HS-27A (cell line): ENCODE measurements at regions not wholly inside any gene's neighbourhood (a gene's known extent, or its start where the extent isn't known, plus 50 kb on each side); places are given as distances from the start of the nearest gene placed in this dataset.

Experiments
- DNase-seq: peaks from one replicate; pipeline ENCODE4 v3.0.0-alpha.2; 2012; ENCODE audit warnings: low read depth, missing footprints

DNA sequence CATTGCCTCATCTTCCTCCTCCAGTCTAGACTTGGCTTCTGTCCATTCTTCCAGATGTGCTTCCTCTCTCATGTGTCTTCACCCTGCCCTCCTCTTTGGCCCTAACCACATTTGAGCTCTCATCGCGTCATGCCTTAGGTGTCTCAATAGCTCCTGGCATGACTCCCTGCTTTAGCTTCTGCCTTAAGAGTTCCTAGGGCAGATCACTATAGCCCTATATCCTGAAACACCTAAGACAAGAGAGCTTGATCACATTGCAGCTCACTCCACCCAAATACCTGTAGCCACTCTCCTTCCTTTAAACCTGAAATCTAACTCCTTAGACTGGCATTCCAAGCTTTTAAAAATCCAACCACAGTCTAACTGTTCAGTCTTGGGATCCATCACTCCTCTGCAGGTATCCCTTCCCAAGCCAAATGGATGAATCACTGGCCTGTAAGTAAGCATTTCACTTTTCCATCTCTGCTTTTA is 69.0 kb upstream of the STXBP5 start:
- DNase-seq: no peak

GRCh38 chr6:147136057-147136456 is 68.2 kb upstream of the STXBP5 start:
- no peak for DNase-seq

- no peak for DNase-seq
Observed at GRCh38 chr6:147137986-147138385, 66.2 kb upstream of the STXBP5 start.

DNA sequence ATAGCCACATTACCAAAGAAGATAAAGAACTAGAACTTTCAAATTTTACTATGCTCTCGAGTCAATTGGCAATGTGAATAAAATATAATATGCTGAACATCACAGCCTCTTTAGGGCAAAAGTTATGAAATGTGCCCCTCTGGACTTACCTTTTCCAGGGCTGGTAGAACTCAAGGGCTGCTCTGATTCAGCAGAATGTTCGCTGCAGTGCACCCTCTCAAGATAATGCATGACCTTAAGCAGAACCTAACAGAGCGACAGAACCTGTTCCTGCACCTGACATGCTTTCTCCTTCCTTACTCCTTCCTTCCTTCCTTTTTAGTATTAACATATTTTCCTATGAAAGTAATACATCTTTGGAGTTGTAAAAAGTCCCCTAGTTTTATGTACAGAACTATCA is 65.4 kb upstream of the STXBP5 start:
- no peak for DNase-seq

GRCh38 chr6:147141711-147142308 is 62.4 kb upstream of the STXBP5 start:
- DNase-seq: no peak

- DNase-seq: no peak
Observed at GRCh38 chr6:147142684-147143245, 61.5 kb upstream of the STXBP5 start.

GRCh38 chr6:147149092-147149491 is 55.1 kb upstream of the STXBP5 start:
- DNase-seq: no peak

DNA sequence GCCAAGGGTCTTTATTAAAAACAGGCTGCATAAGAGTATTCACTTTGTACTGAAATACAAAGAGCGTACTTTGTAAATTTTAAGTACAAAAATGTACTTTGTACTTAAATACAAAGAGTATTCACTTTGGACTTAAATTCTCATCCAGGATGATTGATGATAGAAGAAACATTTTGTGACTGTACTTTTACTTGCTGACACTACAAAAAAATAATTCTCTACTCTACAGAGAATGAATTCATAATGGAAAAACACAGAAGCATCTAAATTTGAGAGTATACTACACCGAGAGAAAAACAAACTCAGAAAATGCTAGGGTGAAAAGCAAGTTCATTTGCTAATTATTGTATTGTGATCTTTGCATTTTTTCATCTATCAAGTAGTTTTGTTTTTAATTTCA is 54.4 kb upstream of the STXBP5 start:
- DNase-seq: no peak

DNA sequence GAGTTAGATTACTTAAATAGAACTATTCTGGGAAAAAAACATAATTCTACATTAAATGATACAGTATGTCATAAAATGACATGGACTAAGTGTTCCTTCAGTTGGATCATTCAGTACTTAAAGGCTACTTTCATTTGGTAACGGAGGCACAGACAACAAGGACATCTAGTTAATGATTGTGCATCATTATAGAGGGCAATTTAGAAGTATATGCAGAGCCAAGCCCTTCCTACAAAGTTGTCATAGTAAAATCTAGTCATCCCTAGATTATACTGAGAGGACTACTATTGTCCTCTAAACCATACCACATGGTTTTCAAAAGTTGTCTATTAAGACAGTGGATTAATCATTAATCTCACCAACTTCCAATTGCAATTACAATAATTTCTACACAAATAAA is 53.9 kb upstream of the STXBP5 start:
- no peak for DNase-seq
